ENCODE measurements at regions not wholly inside any gene's neighbourhood (a gene's known extent, or its start where the extent isn't known, plus 50 kb on each side); places are given as distances from the start of the nearest gene placed in this dataset.

DNA sequence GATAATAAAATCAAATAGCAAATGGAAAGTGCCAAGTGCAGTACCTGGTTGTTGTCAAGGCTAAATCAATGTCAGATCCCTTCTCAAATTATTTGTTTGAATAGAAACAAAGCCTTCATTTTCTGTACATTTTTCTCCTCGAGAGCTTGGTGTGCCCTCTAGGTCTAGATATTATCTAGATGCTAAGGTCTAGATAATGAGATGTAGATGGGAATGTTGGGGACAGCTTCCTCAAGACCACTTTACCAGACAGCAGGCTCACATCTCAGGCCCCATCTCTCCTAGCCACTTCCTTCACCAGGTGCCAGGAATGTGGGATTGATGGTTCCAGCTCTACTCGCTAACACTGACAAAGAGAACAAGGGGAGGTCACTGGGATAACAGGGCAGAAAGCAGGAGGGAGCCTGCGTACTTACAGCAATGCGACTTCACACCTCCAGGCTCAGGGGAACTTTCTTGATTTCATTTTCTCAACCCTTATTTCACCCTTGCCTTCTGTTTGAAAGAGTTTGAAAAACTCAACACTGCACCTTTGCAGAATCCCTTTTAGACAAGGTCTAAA lies 451.4 kb upstream of the VSTM2A start (continued):
- TF ChIP-seq, protein P1, sequence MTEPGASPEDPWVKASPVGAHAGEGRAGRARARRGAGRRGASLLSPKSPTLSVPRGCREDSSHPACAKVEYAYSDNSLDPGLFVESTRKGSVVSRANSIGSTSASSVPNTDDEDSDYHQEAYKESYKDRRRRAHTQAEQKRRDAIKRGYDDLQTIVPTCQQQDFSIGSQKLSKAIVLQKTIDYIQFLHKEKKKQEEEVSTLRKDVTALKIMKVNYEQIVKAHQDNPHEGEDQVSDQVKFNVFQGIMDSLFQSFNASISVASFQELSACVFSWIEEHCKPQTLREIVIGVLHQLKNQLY (CRISPR knock-in tag; IDR thresholded peaks at IDR 0.05): no peak
- no peak for TF ChIP-seq CREM (CRISPR knock-in tag; IDR thresholded peaks at IDR 0.05)
- TF ChIP-seq NFE2L1 (CRISPR knock-in tag; IDR thresholded peaks at IDR 0.05): no peak
- TF ChIP-seq, protein P2, sequence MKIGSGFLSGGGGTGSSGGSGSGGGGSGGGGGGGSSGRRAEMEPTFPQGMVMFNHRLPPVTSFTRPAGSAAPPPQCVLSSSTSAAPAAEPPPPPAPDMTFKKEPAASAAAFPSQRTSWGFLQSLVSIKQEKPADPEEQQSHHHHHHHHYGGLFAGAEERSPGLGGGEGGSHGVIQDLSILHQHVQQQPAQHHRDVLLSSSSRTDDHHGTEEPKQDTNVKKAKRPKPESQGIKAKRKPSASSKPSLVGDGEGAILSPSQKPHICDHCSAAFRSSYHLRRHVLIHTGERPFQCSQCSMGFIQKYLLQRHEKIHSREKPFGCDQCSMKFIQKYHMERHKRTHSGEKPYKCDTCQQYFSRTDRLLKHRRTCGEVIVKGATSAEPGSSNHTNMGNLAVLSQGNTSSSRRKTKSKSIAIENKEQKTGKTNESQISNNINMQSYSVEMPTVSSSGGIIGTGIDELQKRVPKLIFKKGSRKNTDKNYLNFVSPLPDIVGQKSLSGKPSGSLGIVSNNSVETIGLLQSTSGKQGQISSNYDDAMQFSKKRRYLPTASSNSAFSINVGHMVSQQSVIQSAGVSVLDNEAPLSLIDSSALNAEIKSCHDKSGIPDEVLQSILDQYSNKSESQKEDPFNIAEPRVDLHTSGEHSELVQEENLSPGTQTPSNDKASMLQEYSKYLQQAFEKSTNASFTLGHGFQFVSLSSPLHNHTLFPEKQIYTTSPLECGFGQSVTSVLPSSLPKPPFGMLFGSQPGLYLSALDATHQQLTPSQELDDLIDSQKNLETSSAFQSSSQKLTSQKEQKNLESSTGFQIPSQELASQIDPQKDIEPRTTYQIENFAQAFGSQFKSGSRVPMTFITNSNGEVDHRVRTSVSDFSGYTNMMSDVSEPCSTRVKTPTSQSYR (CRISPR knock-in tag; IDR thresholded peaks at IDR 0.05): no peak

DNA sequence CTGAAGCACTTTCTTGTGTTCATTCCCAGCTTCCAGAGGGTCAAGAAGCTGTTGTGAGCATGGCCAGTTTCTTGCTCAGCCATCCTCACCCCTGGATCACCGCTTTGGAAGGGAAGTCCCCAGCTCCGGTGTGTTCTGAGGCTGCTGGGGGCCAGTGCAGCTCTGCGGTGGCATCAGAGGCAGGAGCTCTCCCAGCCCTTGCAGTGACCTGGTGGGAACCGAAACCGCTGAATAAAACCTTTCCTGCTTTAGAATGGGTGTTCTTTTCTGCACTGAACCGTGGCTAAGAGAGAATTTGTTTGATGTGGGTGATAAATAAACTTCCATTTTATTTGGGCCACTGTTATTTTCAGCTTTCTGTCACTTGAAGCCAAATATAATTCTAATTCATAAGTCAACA lies 450.9 kb upstream of the VSTM2A start:
- no peak; the same call in 1 of the 2 replicates for ATAC-seq
- Mint-ChIP-seq H3K27me3 (ENCODE audit: low read depth) (no peaks in the 10 kb centered on the region), H3K4me1 (peaks cover 12% of the 10 kb centered on the region), H3K9me3 (peaks cover 8% of the 10 kb centered on the region), H3K4me3 (no peak overlapping the region), H3K27ac (no peak overlapping the region), H3K36me3 (no peaks in the 10 kb centered on the region)
- CTCF ChIA-PET: no interaction called here
- POLR2A ChIA-PET: no interaction called here
- no peak for DNase-seq (ENCODE audit: low spot score)
- TF ChIP-seq FOXJ3 (CRISPR knock-in tag; IDR thresholded peaks at IDR 0.05; ENCODE audit: borderline replicate concordance) (no peak), CREM (CRISPR knock-in tag; IDR thresholded peaks at IDR 0.05) (no peak), RORB (CRISPR knock-in tag; IDR thresholded peaks at IDR 0.05) (no peak), NFE2L1 (CRISPR knock-in tag; IDR thresholded peaks at IDR 0.05) (no peak)
- TF ChIP-seq, protein P3, sequence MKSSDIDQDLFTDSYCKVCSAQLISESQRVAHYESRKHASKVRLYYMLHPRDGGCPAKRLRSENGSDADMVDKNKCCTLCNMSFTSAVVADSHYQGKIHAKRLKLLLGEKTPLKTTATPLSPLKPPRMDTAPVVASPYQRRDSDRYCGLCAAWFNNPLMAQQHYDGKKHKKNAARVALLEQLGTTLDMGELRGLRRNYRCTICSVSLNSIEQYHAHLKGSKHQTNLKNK (CRISPR knock-in tag; IDR thresholded peaks at IDR 0.05): no peak
- TF ChIP-seq, protein P4, sequence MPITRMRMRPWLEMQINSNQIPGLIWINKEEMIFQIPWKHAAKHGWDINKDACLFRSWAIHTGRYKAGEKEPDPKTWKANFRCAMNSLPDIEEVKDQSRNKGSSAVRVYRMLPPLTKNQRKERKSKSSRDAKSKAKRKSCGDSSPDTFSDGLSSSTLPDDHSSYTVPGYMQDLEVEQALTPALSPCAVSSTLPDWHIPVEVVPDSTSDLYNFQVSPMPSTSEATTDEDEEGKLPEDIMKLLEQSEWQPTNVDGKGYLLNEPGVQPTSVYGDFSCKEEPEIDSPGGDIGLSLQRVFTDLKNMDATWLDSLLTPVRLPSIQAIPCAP (CRISPR knock-in tag; IDR thresholded peaks at IDR 0.05): no peak

DNA sequence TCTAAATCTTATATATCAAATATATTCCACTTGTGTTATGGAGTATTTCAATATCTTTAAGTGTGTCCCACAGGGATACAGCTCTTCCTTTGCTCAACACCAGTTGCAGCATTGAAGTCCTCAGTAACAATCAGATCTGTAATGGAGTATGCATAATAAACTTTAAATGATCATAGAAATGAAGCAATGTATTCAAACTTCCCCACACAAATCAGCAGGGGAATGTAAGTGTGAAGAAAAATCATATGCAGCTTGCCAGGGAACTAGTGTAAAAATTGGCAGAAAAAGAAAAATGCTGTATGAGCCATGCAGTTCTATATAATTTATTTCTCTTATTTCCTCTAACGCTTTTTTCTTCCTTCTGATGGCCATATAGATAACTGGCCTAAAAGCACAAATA lies 444.3 kb upstream of the VSTM2A start:
- Mint-ChIP-seq H3K27me3 (ENCODE audit: low read depth) (no peaks in the 10 kb centered on the region), H3K9me3 (peaks cover 18% of the 10 kb centered on the region), H3K4me3 (no peak overlapping the region), H3K27ac (no peak overlapping the region), H3K36me3 (peaks cover 12% of the 10 kb centered on the region), H3K4me1 (peaks cover 14% of the 10 kb centered on the region)
- CTCF ChIA-PET: no interaction called here
- ATAC-seq (no peak), DNase-seq (ENCODE audit: low spot score) (no peak)
- POLR2A ChIA-PET: no interaction called here
- TF ChIP-seq SP1 (CRISPR knock-in tag; conservative IDR thresholded peaks at IDR 0.05) (no peak), MXD4 (CRISPR knock-in tag; IDR thresholded peaks at IDR 0.05; ENCODE audit: borderline replicate concordance) (no peak), ESRRA (CRISPR knock-in tag; IDR thresholded peaks at IDR 0.05; ENCODE audit: borderline replicate concordance) (no peak), SMAD3 (CRISPR knock-in tag; IDR thresholded peaks at IDR 0.05; ENCODE audit: borderline replicate concordance) (no peak), ZBTB21 (CRISPR knock-in tag; IDR thresholded peaks at IDR 0.05; ENCODE audit: borderline replicate concordance) (no peak), NR1H2 (CRISPR knock-in tag; IDR thresholded peaks at IDR 0.05) (no peak), GTF2I (CRISPR knock-in tag; conservative IDR thresholded peaks at IDR 0.05) (no peak), TCF7 (CRISPR knock-in tag; IDR thresholded peaks at IDR 0.05; ENCODE audit: low read depth) (no peak), GRHL2 (CRISPR knock-in tag; IDR thresholded peaks at IDR 0.05; ENCODE audit: insufficient replicate concordance, severe bottlenecking) (no peak), HMGA2 (CRISPR knock-in tag; IDR thresholded peaks at IDR 0.05) (no peak)
- TF ChIP-seq, protein P5, sequence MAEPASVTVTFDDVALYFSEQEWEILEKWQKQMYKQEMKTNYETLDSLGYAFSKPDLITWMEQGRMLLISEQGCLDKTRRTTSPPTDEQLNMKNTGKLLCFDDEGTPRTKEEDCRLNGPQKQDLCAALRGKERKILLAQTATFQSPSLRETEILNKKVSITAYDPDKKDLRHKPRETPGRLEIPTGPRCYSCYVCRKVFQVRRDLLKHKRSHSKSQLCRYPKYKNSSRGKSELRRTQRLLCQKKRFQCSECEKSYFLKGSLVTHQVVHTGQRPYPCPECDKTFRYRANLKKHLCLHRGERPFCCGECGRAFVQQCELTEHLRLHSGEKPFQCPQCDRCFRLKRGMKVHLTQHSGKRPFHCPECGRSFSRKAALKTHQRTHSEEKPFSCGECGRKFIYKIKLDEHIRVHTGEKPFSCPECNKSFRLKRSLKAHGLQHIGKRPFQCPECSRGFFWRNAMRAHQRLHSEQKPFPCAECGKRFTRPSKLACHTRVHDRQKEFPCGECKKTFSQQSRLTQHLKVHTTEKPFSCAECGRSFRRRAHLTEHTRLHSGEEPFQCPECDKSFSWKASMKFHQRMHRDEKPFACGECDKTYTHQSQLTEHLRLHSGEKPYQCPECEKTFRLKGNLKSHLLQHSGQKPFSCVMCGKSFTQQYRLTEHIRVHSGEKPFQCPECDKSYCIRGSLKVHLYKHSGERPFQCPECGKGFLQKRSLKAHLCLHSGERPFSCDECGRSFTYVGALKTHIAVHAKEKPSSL (CRISPR knock-in tag; conservative IDR thresholded peaks at IDR 0.05): no peak
- TF ChIP-seq, protein P6, sequence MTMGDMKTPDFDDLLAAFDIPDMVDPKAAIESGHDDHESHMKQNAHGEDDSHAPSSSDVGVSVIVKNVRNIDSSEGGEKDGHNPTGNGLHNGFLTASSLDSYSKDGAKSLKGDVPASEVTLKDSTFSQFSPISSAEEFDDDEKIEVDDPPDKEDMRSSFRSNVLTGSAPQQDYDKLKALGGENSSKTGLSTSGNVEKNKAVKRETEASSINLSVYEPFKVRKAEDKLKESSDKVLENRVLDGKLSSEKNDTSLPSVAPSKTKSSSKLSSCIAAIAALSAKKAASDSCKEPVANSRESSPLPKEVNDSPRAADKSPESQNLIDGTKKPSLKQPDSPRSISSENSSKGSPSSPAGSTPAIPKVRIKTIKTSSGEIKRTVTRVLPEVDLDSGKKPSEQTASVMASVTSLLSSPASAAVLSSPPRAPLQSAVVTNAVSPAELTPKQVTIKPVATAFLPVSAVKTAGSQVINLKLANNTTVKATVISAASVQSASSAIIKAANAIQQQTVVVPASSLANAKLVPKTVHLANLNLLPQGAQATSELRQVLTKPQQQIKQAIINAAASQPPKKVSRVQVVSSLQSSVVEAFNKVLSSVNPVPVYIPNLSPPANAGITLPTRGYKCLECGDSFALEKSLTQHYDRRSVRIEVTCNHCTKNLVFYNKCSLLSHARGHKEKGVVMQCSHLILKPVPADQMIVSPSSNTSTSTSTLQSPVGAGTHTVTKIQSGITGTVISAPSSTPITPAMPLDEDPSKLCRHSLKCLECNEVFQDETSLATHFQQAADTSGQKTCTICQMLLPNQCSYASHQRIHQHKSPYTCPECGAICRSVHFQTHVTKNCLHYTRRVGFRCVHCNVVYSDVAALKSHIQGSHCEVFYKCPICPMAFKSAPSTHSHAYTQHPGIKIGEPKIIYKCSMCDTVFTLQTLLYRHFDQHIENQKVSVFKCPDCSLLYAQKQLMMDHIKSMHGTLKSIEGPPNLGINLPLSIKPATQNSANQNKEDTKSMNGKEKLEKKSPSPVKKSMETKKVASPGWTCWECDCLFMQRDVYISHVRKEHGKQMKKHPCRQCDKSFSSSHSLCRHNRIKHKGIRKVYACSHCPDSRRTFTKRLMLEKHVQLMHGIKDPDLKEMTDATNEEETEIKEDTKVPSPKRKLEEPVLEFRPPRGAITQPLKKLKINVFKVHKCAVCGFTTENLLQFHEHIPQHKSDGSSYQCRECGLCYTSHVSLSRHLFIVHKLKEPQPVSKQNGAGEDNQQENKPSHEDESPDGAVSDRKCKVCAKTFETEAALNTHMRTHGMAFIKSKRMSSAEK (CRISPR knock-in tag; IDR thresholded peaks at IDR 0.05; ENCODE audit: borderline replicate concordance): no peak
- TF ChIP-seq, protein P7, sequence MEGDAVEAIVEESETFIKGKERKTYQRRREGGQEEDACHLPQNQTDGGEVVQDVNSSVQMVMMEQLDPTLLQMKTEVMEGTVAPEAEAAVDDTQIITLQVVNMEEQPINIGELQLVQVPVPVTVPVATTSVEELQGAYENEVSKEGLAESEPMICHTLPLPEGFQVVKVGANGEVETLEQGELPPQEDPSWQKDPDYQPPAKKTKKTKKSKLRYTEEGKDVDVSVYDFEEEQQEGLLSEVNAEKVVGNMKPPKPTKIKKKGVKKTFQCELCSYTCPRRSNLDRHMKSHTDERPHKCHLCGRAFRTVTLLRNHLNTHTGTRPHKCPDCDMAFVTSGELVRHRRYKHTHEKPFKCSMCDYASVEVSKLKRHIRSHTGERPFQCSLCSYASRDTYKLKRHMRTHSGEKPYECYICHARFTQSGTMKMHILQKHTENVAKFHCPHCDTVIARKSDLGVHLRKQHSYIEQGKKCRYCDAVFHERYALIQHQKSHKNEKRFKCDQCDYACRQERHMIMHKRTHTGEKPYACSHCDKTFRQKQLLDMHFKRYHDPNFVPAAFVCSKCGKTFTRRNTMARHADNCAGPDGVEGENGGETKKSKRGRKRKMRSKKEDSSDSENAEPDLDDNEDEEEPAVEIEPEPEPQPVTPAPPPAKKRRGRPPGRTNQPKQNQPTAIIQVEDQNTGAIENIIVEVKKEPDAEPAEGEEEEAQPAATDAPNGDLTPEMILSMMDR (IDR thresholded peaks at IDR 0.05): no peak

Data from WTC11 (cell line).